Breast epithelium (tissue), 4 donors: ENCODE measurements at regions not wholly inside any gene's neighbourhood (a gene's known extent, or its start where the extent isn't known, plus 50 kb on each side); places are given as distances from the start of the nearest gene placed in this dataset.

Experiments used
- DNase-seq, 2 donors: peaks; one replicate each; pipeline ENCODE4 v3.0.0-alpha.2; 2019; ENCODE audit warnings: low spot score in 2 of 2
- H3K27ac ChIP-seq, 2 donors: fragments of 200-600 bp; sonication (generic) in 1 of 2; one replicate each; pipeline ENCODE4 v1.5.1; 2016 to 2019; ENCODE audit warnings: mild to moderate bottlenecking in 1 of 2
- H3K27me3 ChIP-seq, 2 donors: fragments of 200-600 bp; sonication (generic) in 1 of 2; one replicate each; pipeline versions ENCODE4 v1.5.1 to v1.6.0; 2017 to 2019; ENCODE audit warnings: control low read depth in 1 of 2, mild to moderate bottlenecking in 1 of 2
- H3K36me3 ChIP-seq: fragments of 200-600 bp; one replicate; pipeline ENCODE4 v1.5.1; 2019
- H3K4me1 ChIP-seq, 2 donors: fragments of 200-600 bp; sonication (generic); one replicate each; pipeline ENCODE4 v1.5.1; 2016 to 2019; ENCODE audit warnings: control low read depth in 1 of 2
- H3K4me3 ChIP-seq, 3 donors: fragments of 200-600 bp; sonication (generic); 1 replicate in 2 of 3; 2 replicates in 1 of 3; pipeline ENCODE4 v1.5.1; 2016 to 2019; ENCODE audit warnings: mild to moderate bottlenecking in 3 of 3, moderate library complexity in 2 of 3
- H3K9me3 ChIP-seq, 2 donors: fragments of 200-600 bp; sonication (generic) in 1 of 2; one replicate each; pipeline ENCODE4 v1.5.1; 2016 to 2019; ENCODE audit warnings: control low read depth in 1 of 2
- CTCF ChIP-seq, 3 donors: fragments of 450-650 bp; IDR thresholded peaks; one replicate each; pipeline ENCODE4 v1.5.1; 2016 to 2017; ENCODE audit warnings: antibody characterized with exemption in 3 of 3, mild to moderate bottlenecking in 3 of 3, moderate library complexity in 3 of 3
- POLR2A ChIP-seq: fragments of 450-650 bp; IDR thresholded peaks from one replicate; pipeline ENCODE4 v1.6.1; 2016; ENCODE audit warnings: antibody characterized with exemption, mild to moderate bottlenecking, moderate library complexity
- POLR2AphosphoS5 ChIP-seq, 3 donors: sonication (generic); formaldehyde crosslinking; IDR thresholded peaks; one replicate each; pipeline ENCODE4 v1.6.1; 2017; ENCODE audit warnings: antibody characterized with exemption in 3 of 3
- intact Hi-C: fragments of 100-400 bp; cut with DNase I; formaldehyde crosslinking; loops from one replicate; pipeline ENCODE4 v1.15.1; 2023; ENCODE audit warnings: low total_unique reads

- DNase-seq: no peak
- H3K9me3 ChIP-seq: no peaks in the 10 kb centered on the region
- H3K4me1 ChIP-seq: no peaks in the 10 kb centered on the region
- TF ChIP-seq POLR2AphosphoS5 (IDR thresholded peaks at IDR 0.05) (no peak), POLR2A (no peak), CTCF (IDR thresholded peaks at IDR 0.05) (no peak)
- no peak overlapping the region for H3K4me3 ChIP-seq
- intact Hi-C loops: no loop called here
- H3K36me3 ChIP-seq: no peaks in the 10 kb centered on the region
- H3K27ac ChIP-seq: no peak overlapping the region
- H3K27me3 ChIP-seq: no peaks in the 10 kb centered on the region
These were observed 74.7 kb upstream of the CNTN4 start for GRCh38 chr3:2023959-2024358.

- Histone ChIP-seq H3K4me3 (no peak overlapping the region), H3K9me3 (no peaks in the 10 kb centered on the region), H3K36me3 (no peaks in the 10 kb centered on the region), H3K27me3 (no peaks in the 10 kb centered on the region), H3K27ac (no peak overlapping the region), H3K4me1 (no peaks in the 10 kb centered on the region)
- intact Hi-C loops: no loop called here
- no peak for DNase-seq
- TF ChIP-seq POLR2AphosphoS5 (IDR thresholded peaks at IDR 0.05): no peak
- no peak for TF ChIP-seq CTCF (IDR thresholded peaks at IDR 0.05)
- no peak for TF ChIP-seq POLR2A
These were observed 74.0 kb upstream of the CNTN4 start for GRCh38 chr3:2024713-2025112.

- no peaks in the 10 kb centered on the region for H3K27me3 ChIP-seq
- TF ChIP-seq CTCF (IDR thresholded peaks at IDR 0.05) (no peak), POLR2AphosphoS5 (IDR thresholded peaks at IDR 0.05) (no peak), POLR2A (no peak)
- H3K4me1 ChIP-seq: no peaks in the 10 kb centered on the region
- intact Hi-C loops: no loop called here
- DNase-seq: no peak
- H3K9me3 ChIP-seq: no peaks in the 10 kb centered on the region
- no peaks in the 10 kb centered on the region for H3K36me3 ChIP-seq
- no peak overlapping the region for H3K27ac ChIP-seq
- no peak overlapping the region for H3K4me3 ChIP-seq
These were observed 69.1 kb upstream of the CNTN4 start for GRCh38 chr3:2029559-2029958.

- intact Hi-C loops: no loop called here
- Histone ChIP-seq H3K9me3 (no peaks in the 10 kb centered on the region), H3K36me3 (no peaks in the 10 kb centered on the region), H3K4me3 (no peak overlapping the region), H3K27me3 (no peaks in the 10 kb centered on the region), H3K27ac (no peak overlapping the region), H3K4me1 (no peaks in the 10 kb centered on the region)
- TF ChIP-seq CTCF (IDR thresholded peaks at IDR 0.05): no peak
- TF ChIP-seq POLR2A: no peak
- TF ChIP-seq POLR2AphosphoS5 (IDR thresholded peaks at IDR 0.05): no peak
- no peak for DNase-seq
These were observed 62.6 kb upstream of the CNTN4 start for GRCh38 chr3:2036076-2036475.

- TF ChIP-seq CTCF (IDR thresholded peaks at IDR 0.05) (no peak), POLR2A (no peak), POLR2AphosphoS5 (IDR thresholded peaks at IDR 0.05) (no peak)
- Histone ChIP-seq H3K27ac (no peak overlapping the region), H3K27me3 (no peaks in the 10 kb centered on the region), H3K4me1 (no peaks in the 10 kb centered on the region), H3K4me3 (no peak overlapping the region), H3K9me3 (no peaks in the 10 kb centered on the region), H3K36me3 (no peaks in the 10 kb centered on the region)
- intact Hi-C loops: no loop called here
- no peak for DNase-seq
These were observed 56.7 kb upstream of the CNTN4 start for GRCh38 chr3:2041931-2042330.
